HG03025 (cell line): ENCODE measurements at regions not wholly inside any gene's neighbourhood (a gene's known extent, or its start where the extent isn't known, plus 50 kb on each side); places are given as distances from the start of the nearest gene placed in this dataset.
"Not testable (repeated sequence)": the region's sequence is repeated elsewhere in the genome, so short reads cannot be mapped to it uniquely, and the experiment has no call there.

ENCODE experiments used
- ATAC-seq: cut with Tn5 transposase; IDR thresholded peaks from one replicate; pipeline ENCODE4 v1.9.1; 2021; ENCODE audit warnings: mild to moderate bottlenecking, moderate library complexity; ENCODE audit not compliant: unreplicated experiment, low FRiP score

- no peak for ATAC-seq
These were observed 811.4 kb upstream of the TMEM132C start for GRCh38 chr12:127455347-127456265.

GRCh38 chr12:127457726-127458125 lies 809.2 kb upstream of the TMEM132C start:
- ATAC-seq: no peak

DNA sequence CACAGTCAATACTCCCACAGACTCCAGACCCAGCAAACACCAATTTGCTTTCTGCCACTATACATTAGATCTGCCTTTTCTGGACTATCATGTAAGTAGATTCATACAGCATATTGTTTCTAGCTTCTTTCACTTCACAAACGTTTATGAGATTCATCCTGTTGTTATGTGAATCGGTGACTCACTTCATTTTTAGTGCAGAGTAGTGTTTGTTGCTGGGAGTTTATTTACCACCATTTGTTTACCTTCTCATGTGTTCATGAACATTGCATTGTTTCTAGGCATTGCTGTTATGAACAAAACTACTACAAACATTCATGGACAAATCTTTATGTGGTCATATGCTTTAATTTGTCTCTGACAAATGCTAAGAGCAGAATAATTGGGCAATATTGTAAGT lies 807.8 kb upstream of the TMEM132C start:
- no peak for ATAC-seq

DNA sequence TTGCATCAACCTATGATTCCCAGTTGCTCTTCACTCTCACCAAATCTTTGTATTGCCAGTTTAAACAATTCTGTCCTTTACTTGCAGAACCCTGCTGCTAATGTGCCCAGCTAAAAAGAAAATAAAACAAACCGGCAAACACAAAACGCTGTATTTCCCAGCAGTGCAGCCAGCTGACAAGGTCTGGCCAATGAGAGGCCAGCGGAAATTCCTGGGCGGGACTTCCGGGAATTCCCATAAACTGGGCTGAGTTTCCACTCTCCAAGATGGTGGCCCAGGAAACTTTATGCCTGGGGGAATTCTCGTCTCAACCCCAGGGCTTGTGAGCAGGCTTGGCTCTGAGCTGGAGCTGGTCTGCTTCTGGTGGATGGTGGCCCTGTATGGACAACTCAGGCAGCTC lies 807.3 kb upstream of the TMEM132C start:
- no peak for ATAC-seq

DNA sequence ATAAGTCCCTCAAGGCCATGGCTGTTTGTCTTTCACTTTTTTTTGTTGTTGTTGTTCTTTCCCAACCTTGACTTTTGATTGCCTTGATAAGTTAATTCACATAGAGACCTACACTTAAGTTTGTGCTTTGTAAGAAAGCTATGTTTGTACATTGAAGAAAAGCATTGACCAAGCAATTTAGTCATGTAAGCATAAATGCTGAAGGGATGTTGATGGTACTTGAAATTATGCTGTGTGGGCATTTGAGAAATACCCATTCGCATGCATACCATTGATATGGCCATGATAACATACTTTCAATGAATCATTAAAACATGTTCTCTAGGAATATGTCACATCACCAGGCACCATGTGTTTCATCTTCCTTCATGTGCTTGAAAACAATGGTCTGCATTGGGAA lies 803.7 kb upstream of the TMEM132C start:
- no peak for ATAC-seq

- no peak for ATAC-seq
These were observed 797.6 kb upstream of the TMEM132C start for GRCh38 chr12:127469331-127469730.

DNA sequence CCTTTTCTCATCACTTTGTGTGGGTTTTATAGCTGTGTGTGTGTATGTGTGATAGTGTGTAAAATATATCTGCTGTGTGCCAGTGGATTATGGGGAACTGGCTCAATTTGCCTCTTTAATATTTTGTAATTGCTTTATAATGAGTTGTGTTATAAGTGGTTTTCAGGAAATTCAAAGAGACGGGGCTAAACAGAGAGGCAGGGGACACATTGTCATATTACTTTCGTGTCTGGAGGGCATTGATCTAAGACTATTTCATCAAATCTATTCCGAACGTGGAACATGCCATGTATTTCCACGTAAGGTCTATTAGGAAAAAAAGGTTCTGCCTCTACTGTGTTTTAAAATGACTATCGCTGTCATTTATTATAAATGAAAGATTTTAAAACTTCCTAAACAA lies 793.2 kb upstream of the TMEM132C start:
- ATAC-seq: no peak

- no peak for ATAC-seq
These were observed 787.7 kb upstream of the TMEM132C start for GRCh38 chr12:127479256-127479655.

- no peak for ATAC-seq
These were observed 786.1 kb upstream of the TMEM132C start for GRCh38 chr12:127480775-127481314.

- ATAC-seq: no peak
These were observed 784.0 kb upstream of the TMEM132C start for GRCh38 chr12:127482950-127483349.

DNA sequence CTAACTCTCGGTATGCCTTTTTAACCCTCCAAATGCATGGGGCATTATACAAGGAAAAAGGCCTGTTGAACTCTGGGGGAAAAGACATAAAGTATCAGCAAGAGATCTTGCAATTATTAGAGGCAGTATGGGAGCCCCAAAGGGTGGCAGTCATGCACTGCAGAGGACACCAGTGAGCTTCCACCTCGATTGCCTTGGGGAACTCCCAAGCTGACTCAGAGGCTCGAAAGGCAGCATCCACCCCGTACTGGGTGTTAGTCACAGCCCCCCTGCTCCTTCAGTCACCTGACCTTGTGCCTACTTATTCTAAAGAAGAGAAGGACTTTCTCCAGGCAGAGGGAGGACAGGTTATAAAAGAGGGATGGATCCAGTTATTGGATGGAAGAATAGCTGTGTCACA lies 781.4 kb upstream of the TMEM132C start:
- ATAC-seq: no peak

DNA sequence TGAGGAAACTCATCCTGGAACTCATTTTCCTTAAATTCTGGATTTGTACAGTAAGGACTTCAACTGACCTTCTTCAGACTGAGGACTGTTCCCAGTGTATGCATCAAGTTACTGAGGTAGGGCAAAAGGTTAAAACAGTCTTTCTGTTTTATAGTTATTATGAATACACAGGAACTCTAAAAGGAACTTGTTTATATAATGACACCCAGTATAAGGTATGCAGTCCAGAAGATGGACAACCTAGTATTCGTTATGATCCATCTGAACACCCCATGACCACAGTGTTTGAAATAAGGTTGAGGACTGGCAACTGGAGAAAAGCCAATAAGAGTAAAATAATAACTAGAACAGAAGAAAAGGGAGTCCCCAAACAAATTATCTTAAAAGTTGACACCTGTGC lies 779.9 kb upstream of the TMEM132C start:
- ATAC-seq: no peak

GRCh38 chr12:127489061-127489460 lies 777.9 kb upstream of the TMEM132C start:
- no peak for ATAC-seq

DNA sequence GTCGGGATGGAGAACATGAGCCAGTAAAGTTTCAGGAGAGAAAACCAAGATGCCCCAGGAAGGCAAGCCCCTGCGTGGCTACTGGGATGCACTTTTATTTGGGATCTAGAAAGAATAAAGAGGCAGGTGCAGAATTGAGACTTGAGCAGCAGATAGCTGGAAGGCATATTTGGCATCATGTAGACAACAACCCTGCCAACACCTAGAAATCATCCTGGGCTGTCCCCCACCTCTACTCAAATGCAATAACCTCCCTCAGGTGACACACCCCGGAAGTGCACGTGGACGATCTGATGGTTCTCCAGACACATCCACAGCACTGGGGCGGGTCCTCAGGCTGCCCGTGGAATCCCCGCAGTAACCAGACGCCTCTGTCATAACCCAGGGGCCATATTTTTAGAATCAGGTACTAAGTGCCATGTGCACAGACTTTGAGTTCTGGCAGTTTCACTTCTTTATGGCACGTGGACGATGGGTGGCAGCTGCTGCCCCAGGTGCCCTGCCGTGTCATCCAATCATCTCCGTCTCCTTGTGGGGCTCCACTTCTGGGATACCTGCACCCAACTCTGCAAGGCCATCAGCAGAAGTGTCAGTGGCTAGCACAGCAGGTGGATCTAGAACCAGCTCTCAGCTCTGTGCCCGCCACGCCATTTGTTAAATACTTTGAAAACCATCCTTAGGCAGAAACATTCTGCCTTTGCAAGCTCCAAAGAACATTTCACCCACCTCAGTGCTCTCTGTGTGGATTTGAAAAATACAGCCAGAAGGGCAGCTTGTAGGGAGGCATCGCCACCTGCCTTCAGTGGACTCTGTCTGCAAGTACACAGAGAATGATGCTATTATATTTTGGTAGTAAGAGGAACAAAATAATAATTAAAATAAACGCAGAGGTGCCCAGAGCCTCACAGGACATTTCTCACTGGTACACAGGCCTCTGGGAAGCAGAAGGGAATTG lies 771.7 kb upstream of the TMEM132C start:
- ATAC-seq: no peak

GRCh38 chr12:127496255-127496654 lies 770.7 kb upstream of the TMEM132C start:
- no peak for ATAC-seq

DNA sequence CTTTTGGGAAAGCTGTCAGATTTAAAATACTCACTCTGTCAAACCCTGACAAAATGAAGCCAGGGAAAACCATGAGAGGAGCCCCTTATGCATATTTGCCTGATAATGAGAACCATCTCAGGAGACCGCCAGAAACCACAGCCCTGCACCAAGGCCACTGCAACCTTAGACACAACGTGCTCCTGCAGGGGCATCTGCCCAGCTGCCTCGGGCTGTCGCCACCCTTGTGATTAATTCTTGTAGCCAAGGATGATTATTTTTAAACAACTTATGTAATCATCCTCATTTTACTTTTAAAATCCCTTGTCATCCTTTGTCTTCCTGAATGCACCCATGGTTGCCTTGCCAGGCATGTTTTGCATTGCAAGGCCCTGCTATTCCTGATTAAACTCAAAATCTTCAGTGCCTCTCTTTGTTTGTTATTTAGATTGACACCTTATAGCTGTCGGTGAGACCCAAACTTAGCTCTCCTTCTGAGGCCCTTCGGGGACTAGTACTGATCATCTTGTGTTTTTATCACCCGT lies 766.4 kb upstream of the TMEM132C start:
- no peak for ATAC-seq

DNA sequence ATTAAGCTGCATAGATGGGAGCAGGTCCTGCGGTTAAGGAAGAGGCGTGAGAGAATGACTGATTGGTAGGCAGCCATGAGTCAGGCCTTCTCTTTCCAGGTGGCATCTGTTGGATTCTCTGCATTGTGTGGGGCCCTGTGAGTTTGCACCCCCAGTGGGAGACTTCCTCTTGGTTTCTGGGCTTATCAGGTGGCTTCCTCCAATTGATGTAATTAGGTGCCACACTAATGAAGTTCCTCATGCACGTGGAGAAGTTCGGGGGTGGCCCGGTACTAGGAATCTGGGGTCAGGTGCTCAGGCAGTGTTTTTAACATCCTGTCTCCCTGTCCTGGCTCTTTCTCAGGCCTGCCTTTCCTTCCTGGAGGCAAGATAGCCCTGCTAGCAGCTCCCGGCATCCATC lies 765.1 kb upstream of the TMEM132C start:
- ATAC-seq: no peak

DNA sequence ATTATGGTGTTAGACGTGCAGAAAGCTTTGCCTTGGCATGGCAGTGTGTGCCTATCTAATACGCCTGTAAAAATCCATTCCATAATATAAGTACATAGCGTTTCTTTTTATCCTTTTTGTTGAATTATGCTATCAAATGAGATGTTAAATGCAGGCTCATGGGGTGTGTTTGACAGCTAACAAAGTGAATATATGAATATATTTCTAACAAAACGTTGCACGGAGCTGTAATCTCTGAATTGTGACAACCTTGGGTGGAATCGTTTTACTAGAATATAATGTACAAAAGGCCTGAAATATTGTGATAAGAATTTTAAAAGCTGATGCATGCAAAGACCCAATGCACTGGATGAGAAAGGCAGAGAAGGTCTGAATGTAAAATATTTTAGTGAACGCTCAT lies 763.7 kb upstream of the TMEM132C start:
- ATAC-seq: no peak

- not testable (repeated sequence) for ATAC-seq
These were observed 763.0 kb upstream of the TMEM132C start for GRCh38 chr12:127503996-127504395.

DNA sequence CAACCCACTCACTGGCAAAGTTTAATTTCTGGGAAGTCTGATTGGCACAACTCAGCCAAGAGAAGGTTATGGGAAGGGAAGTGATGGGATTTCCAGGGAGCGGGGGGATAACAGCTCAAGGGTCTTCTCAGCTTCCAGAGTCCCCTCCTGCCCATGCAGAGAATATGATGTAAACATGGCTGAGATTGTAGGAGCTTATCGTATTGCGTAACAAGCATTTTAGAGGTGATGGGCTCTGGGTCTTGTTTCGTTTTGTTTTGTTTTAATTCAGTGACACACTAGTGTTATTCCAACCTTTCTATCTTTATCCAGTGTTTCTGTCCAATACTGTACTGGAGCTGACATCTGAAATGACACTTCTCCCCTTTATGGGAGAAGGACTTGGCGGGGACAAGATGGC lies 762.1 kb upstream of the TMEM132C start:
- no peak for ATAC-seq

GRCh38 chr12:127507341-127507740 lies 759.6 kb upstream of the TMEM132C start:
- no peak for ATAC-seq
